GM18508 (cell line): ENCODE measurements at regions not wholly inside any gene's neighbourhood (a gene's known extent, or its start where the extent isn't known, plus 50 kb on each side); places are given as distances from the start of the nearest gene placed in this dataset.
"Not testable (repeated sequence)": the region's sequence is repeated elsewhere in the genome, so short reads cannot be mapped to it uniquely, and the experiment has no call there.

Experiments used
- ATAC-seq: cut with Tn5 transposase; IDR thresholded peaks from one replicate; pipeline ENCODE4 v1.9.1; 2021; ENCODE audit warnings: moderate number of reproducible peaks; ENCODE audit not compliant: insufficient read depth, unreplicated experiment

DNA sequence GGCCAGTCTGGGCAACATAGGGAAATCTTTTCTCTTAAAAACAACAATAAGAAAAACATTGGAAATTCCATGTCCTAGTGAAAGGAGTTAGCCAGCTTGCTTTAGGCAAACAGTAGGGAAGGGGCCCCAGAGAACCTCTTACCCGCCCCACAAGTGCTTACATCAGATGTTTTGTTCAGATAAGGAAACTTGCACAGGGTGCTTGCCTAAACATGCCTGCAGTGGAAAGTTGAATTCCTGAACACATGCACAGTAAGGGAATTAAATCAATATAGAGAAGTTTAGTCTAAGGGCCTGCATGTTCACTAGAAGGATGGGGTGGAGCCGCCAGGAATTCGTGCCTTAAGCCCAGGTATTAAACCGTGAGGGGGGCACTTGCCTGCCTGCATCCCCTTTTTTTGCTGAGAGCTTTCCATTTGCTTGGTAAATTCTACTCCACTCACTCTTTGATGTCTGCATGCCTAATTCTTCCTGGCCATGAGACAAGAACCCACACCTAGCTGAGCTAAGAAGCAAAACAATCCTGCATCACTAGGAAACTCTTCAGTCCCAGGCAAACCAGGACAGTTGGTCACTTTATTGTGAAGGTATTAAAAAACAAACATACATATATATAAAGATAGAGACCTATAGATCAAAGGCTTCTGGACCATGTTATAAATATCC is 499.0 kb downstream of the SIPA1L2 start:
- no peak for ATAC-seq

GRCh38 chr1:232127190-232127589 is 500.6 kb downstream of the DISC1 start:
- ATAC-seq: no peak

- ATAC-seq: no peak
Measured at GRCh38 chr1:232123775-232124659, 497.4 kb downstream of the DISC1 start.

- not testable (repeated sequence) for ATAC-seq
Measured at GRCh38 chr1:232117903-232118302, 491.3 kb downstream of the DISC1 start.

DNA sequence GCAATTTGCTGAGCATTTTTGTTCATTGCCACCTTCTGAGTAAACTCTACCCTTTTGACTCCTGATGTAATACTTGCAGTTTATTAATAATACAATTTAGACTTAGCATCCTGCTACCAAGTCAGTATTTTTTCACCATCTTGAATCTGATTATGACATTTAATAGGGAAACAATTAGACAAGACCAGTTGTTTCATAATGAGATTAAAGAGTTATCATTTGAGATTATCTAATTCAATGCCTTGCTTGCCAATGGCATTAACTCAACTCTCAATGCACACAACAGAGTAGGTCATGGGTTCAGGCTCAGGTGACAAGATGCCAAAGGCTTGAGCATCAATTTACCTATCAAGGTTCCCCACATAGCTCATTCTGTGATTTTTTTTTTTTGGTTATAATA is 488.4 kb downstream of the DISC1 start:
- no peak for ATAC-seq

GRCh38 chr1:232112076-232112475 is 485.5 kb downstream of the DISC1 start:
- ATAC-seq: no peak

DNA sequence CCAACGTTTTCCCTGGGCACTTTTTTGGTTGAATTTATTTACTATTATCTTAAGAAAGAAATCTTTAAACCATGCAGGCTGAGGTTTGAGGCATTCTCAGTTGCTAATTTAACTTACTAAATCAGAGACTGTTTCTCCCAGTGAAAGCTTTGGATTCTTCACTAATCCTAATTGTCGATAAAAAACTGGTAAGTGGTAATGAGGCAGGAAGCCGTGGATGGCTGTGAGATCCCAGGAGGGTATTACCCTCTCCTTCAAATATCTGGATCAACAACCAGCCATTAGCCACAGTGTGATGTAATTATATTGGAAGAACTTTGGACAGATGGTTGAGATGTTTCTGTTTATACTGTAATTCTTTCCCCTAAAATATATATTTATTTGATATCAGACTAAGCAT is 485.0 kb downstream of the DISC1 start:
- no peak for ATAC-seq

- no peak for ATAC-seq
Measured at GRCh38 chr1:232110281-232111090, 483.9 kb downstream of the DISC1 start.

DNA sequence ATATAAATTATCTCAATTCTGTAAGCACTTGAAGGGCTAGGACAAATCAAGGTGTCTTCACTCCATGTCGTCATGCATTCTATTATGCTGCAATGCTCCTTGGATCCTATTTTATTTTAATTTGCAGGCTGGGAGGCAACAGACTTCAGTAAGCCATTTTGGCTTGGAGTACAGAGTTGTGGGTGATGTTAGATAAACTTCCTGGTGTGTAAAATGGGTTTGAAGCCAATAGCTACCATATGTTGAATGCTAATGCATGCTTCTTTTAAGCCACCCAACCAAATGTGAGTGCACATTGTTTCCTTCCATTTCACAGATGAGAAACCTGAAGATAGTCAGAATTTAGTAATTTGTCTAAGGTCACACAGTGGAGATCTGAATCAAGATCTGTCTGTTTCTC is 482.8 kb downstream of the DISC1 start:
- no peak for ATAC-seq

GRCh38 chr1:232108598-232108997 is 482.0 kb downstream of the DISC1 start:
- no peak for ATAC-seq

DNA sequence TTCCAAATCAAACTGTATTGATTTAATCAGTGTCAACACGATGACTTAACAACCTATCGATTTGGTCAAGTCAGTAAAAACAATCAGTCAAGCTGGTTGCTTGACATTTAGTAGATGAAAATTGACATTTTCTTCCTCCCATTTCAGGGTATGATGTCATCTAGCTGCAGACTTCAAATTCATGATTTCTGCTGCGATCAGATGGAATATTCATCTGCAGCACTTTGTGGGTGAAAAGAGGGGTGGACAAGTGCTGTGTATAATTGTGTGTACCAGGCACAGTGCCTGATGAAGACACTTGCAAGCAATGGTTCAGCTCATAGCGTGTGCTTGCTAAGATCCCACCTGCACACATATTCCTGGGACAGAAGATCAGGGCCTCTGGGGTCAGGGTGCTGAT is 479.8 kb downstream of the DISC1 start:
- no peak for ATAC-seq

GRCh38 chr1:232105561-232105960 is 479.0 kb downstream of the DISC1 start:
- no peak for ATAC-seq

- no peak for ATAC-seq
Measured at GRCh38 chr1:232101231-232101630, 474.6 kb downstream of the DISC1 start.

- ATAC-seq: no peak
Measured at GRCh38 chr1:232096751-232097150, 470.2 kb downstream of the DISC1 start.
